Muscle layer of colon (tissue), 2 donors: ENCODE measurements at regions not wholly inside any gene's neighbourhood (a gene's known extent, or its start where the extent isn't known, plus 50 kb on each side); places are given as distances from the start of the nearest gene placed in this dataset.
"Not testable (repeated sequence)": the region's sequence is repeated elsewhere in the genome, so short reads cannot be mapped to it uniquely, and the experiment has no call there.

Source experiments
- H3K27ac ChIP-seq: one replicate; pipeline ENCODE4 v1.7.0; 2013; ENCODE audit warnings: low read depth, mild to moderate bottlenecking, low read length, moderate library complexity
- H3K27me3 ChIP-seq, 2 donors: one replicate each; pipeline ENCODE4 v1.7.0; 2013; ENCODE audit warnings: low read length in 2 of 2, mild to moderate bottlenecking in 2 of 2; ENCODE audit not compliant: insufficient read depth in 2 of 2, control insufficient read depth in 1 of 2
- H3K36me3 ChIP-seq: one replicate; pipeline ENCODE4 v1.7.0; 2013; ENCODE audit warnings: mild to moderate bottlenecking, low read length; ENCODE audit not compliant: insufficient read depth
- H3K4me1 ChIP-seq: one replicate; pipeline ENCODE4 v1.7.0; 2013; ENCODE audit warnings: mild to moderate bottlenecking, low read length; ENCODE audit not compliant: insufficient read depth
- H3K4me3 ChIP-seq, 2 donors: one replicate each; pipeline ENCODE4 v1.7.0; 2013; ENCODE audit warnings: low read length in 2 of 2, low read depth in 1 of 2, mild to moderate bottlenecking in 1 of 2, moderate library complexity in 1 of 2
- H3K9ac ChIP-seq: one replicate; pipeline ENCODE4 v1.7.0; 2013; ENCODE audit warnings: low read length
- H3K9me3 ChIP-seq: one replicate; pipeline ENCODE4 v1.7.0; 2013; ENCODE audit warnings: mild to moderate bottlenecking, low read length
- donor health status: abdominal sarcoma.
- donor health status: Adenocarcinoma of cecum.

GRCh38 chr17:71872843-71873485 lies 247.9 kb upstream of the SOX9 start:
- no peaks in the 10 kb centered on the region for H3K36me3 ChIP-seq
- H3K4me3 ChIP-seq = no peak overlapping the region
- H3K27me3 ChIP-seq = no peaks in the 10 kb centered on the region
- H3K9ac ChIP-seq = no peak overlapping the region
- no peak overlapping the region for H3K27ac ChIP-seq
- no peaks in the 10 kb centered on the region for H3K4me1 ChIP-seq
- H3K9me3 ChIP-seq = no peaks in the 10 kb centered on the region

GRCh38 chr17:71874773-71875172 lies 246.0 kb upstream of the SOX9 start:
- not testable (repeated sequence) for H3K4me3 ChIP-seq, H3K9ac ChIP-seq, H3K36me3 ChIP-seq, H3K27ac ChIP-seq, H3K9me3 ChIP-seq, H3K27me3 ChIP-seq, H3K4me1 ChIP-seq

- Histone ChIP-seq H3K9me3 (no peaks in the 10 kb centered on the region), H3K27me3 (no peaks in the 10 kb centered on the region), H3K4me1 (no peaks in the 10 kb centered on the region), H3K36me3 (no peaks in the 10 kb centered on the region), H3K4me3 (no peak overlapping the region), H3K9ac (no peak overlapping the region), H3K27ac (no peak overlapping the region)
Measured at GRCh38 chr17:71878271-71878670, 242.5 kb upstream of the SOX9 start.

GRCh38 chr17:71878998-71879397 lies 241.8 kb upstream of the SOX9 start:
- H3K27ac ChIP-seq = no peak overlapping the region
- H3K36me3 ChIP-seq = no peaks in the 10 kb centered on the region
- no peaks in the 10 kb centered on the region for H3K4me1 ChIP-seq
- no peak overlapping the region for H3K4me3 ChIP-seq
- H3K27me3 ChIP-seq = no peaks in the 10 kb centered on the region
- no peak overlapping the region for H3K9ac ChIP-seq
- no peaks in the 10 kb centered on the region for H3K9me3 ChIP-seq

- H3K4me1 ChIP-seq = no peaks in the 10 kb centered on the region
- H3K4me3 ChIP-seq = no peak overlapping the region
- no peak overlapping the region for H3K27ac ChIP-seq
- no peak overlapping the region for H3K9ac ChIP-seq
- no peaks in the 10 kb centered on the region for H3K27me3 ChIP-seq
- no peaks in the 10 kb centered on the region for H3K9me3 ChIP-seq
- no peaks in the 10 kb centered on the region for H3K36me3 ChIP-seq
Measured at GRCh38 chr17:71881041-71881440, 239.8 kb upstream of the SOX9 start.

GRCh38 chr17:71881581-71881980 lies 239.2 kb upstream of the SOX9 start:
- no peaks in the 10 kb centered on the region for H3K27me3 ChIP-seq
- H3K4me3 ChIP-seq = no peak overlapping the region
- no peak overlapping the region for H3K9ac ChIP-seq
- no peaks in the 10 kb centered on the region for H3K9me3 ChIP-seq
- no peak overlapping the region for H3K27ac ChIP-seq
- no peaks in the 10 kb centered on the region for H3K36me3 ChIP-seq
- H3K4me1 ChIP-seq = no peaks in the 10 kb centered on the region

GRCh38 chr17:71883258-71883657 lies 237.6 kb upstream of the SOX9 start:
- Histone ChIP-seq H3K27ac (no peak overlapping the region), H3K36me3 (no peaks in the 10 kb centered on the region), H3K9me3 (no peaks in the 10 kb centered on the region), H3K27me3 (no peaks in the 10 kb centered on the region), H3K4me1 (no peaks in the 10 kb centered on the region), H3K4me3 (no peak overlapping the region), H3K9ac (no peak overlapping the region)

- no peaks in the 10 kb centered on the region for H3K4me1 ChIP-seq
- H3K27ac ChIP-seq = no peak overlapping the region
- H3K27me3 ChIP-seq = no peaks in the 10 kb centered on the region
- H3K36me3 ChIP-seq = no peaks in the 10 kb centered on the region
- H3K9ac ChIP-seq = no peak overlapping the region
- no peak overlapping the region for H3K4me3 ChIP-seq
- no peaks in the 10 kb centered on the region for H3K9me3 ChIP-seq
Measured at GRCh38 chr17:71883845-71884244, 237.0 kb upstream of the SOX9 start.

- Histone ChIP-seq H3K9me3 (no peaks in the 10 kb centered on the region), H3K27me3 (no peaks in the 10 kb centered on the region), H3K4me1 (no peaks in the 10 kb centered on the region), H3K9ac (no peak overlapping the region), H3K36me3 (no peaks in the 10 kb centered on the region), H3K27ac (no peak overlapping the region), H3K4me3 (no peak overlapping the region)
Measured at GRCh38 chr17:71885662-71886061, 235.2 kb upstream of the SOX9 start.

GRCh38 chr17:71899317-71899716 lies 221.5 kb upstream of the SOX9 start:
- Histone ChIP-seq H3K9ac (no peak overlapping the region), H3K27me3 (no peaks in the 10 kb centered on the region), H3K36me3 (no peaks in the 10 kb centered on the region), H3K9me3 (no peaks in the 10 kb centered on the region), H3K27ac (no peak overlapping the region), H3K4me1 (no peaks in the 10 kb centered on the region), H3K4me3 (no peak overlapping the region)

GRCh38 chr17:71900621-71901229 lies 220.1 kb upstream of the SOX9 start:
- Histone ChIP-seq H3K9ac (no peak overlapping the region), H3K4me3 (no peak overlapping the region), H3K27me3 (no peaks in the 10 kb centered on the region), H3K36me3 (no peaks in the 10 kb centered on the region), H3K9me3 (no peaks in the 10 kb centered on the region), H3K27ac (no peak overlapping the region), H3K4me1 (no peaks in the 10 kb centered on the region)

- Histone ChIP-seq H3K36me3 (no peaks in the 10 kb centered on the region), H3K4me3 (no peak overlapping the region), H3K9me3 (no peaks in the 10 kb centered on the region)
Measured at GRCh38 chr17:71902894-71903506, 217.8 kb upstream of the SOX9 start.

More at GRCh38 chr17:71902894-71903506, 217.8 kb upstream of the SOX9 start:
- Histone ChIP-seq H3K9ac (no peak overlapping the region), H3K27ac (no peak overlapping the region), H3K4me1 (no peaks in the 10 kb centered on the region), H3K27me3 (no peaks in the 10 kb centered on the region)
